ENCODE measurements at regions not wholly inside any gene's neighbourhood (a gene's known extent, or its start where the extent isn't known, plus 50 kb on each side); places are given as distances from the start of the nearest gene placed in this dataset.

DNA sequence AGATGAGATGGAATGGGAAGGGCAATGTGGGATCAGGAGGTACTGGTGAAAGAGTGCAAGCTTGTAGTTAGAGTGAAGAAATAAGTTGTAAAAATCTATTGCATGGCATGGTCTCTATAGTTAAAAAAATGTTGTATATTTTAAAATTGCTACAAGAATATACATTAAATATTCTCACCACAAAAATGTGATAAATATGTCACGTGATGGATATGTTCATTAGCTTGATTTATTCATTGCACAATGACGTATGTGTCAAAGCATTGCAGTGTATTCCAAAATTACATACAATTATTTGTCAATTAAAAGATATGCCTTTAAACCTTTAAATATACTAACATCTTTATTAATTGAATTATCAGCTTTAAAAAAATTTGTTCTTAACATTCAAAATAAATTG lies 1607.1 kb downstream of the REEP3 start:
- TF ChIP-seq, protein P1, sequence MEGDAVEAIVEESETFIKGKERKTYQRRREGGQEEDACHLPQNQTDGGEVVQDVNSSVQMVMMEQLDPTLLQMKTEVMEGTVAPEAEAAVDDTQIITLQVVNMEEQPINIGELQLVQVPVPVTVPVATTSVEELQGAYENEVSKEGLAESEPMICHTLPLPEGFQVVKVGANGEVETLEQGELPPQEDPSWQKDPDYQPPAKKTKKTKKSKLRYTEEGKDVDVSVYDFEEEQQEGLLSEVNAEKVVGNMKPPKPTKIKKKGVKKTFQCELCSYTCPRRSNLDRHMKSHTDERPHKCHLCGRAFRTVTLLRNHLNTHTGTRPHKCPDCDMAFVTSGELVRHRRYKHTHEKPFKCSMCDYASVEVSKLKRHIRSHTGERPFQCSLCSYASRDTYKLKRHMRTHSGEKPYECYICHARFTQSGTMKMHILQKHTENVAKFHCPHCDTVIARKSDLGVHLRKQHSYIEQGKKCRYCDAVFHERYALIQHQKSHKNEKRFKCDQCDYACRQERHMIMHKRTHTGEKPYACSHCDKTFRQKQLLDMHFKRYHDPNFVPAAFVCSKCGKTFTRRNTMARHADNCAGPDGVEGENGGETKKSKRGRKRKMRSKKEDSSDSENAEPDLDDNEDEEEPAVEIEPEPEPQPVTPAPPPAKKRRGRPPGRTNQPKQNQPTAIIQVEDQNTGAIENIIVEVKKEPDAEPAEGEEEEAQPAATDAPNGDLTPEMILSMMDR (IDR thresholded peaks at IDR 0.05; ENCODE audit: insufficient read depth, low read length, poor library complexity, severe bottlenecking), result no peak
- no peak for TF ChIP-seq EZH2phosphoT487 (conservative IDR thresholded peaks at IDR 0.05; ENCODE audit: low read length)
